HepG2 (cell line): ENCODE measurements at regions not wholly inside any gene's neighbourhood (a gene's known extent, or its start where the extent isn't known, plus 50 kb on each side); places are given as distances from the start of the nearest gene placed in this dataset.

Source experiments
- CENPT ChIP-seq: sonication (generic); formaldehyde crosslinking; IDR thresholded peaks from 2 replicates; pipeline ENCODE4 v1.8.0; 2022; ENCODE audit warnings: low read depth, mild to moderate bottlenecking, moderate library complexity, missing genetic modification reagents
- LBX2 ChIP-seq: sonication (generic); formaldehyde crosslinking; IDR thresholded peaks from 2 replicates; pipeline ENCODE4 v1.5.0; 2020; ENCODE audit warnings: missing genetic modification reagents, mild to moderate bottlenecking, borderline replicate concordance
- PRDM10 ChIP-seq: sonication (generic); formaldehyde crosslinking; IDR thresholded peaks from 2 replicates; pipeline ENCODE4 v1.4.0; 2020; ENCODE audit warnings: low read depth, missing genetic modification reagents
- SAP130 ChIP-seq: IDR thresholded peaks from 2 replicates; pipeline ENCODE4 v1.6.1; 2016; ENCODE audit warnings: low read depth
- SNRNP70 ChIP-seq: fragments of 200-400 bp; formaldehyde crosslinking; IDR thresholded peaks from 2 replicates; pipeline ENCODE4 v1.6.1; 2017; ENCODE audit warnings: mild to moderate bottlenecking, low read depth, low read length, moderate library complexity
- SP140L ChIP-seq: sonication (generic); formaldehyde crosslinking; IDR thresholded peaks from 2 replicates; pipeline ENCODE4 v1.4.0; 2020; ENCODE audit warnings: missing genetic modification reagents, borderline replicate concordance
- SP2 ChIP-seq: sonication (generic); formaldehyde crosslinking; IDR thresholded peaks from 2 replicates; pipeline ENCODE4 v1.5.1; 2020; ENCODE audit warnings: mild to moderate bottlenecking, missing genetic modification reagents
- UBTF ChIP-seq: sonication (generic); formaldehyde crosslinking; IDR thresholded peaks from 2 replicates; pipeline ENCODE4 v1.4.0; 2020; ENCODE audit warnings: mild to moderate bottlenecking, missing genetic modification reagents
- ZC3H4 ChIP-seq: sonication (generic); formaldehyde crosslinking; IDR thresholded peaks from 2 replicates; pipeline ENCODE4 v1.4.0; 2020; ENCODE audit warnings: missing genetic modification reagents, borderline replicate concordance
- ZHX1 ChIP-seq: sonication (generic); formaldehyde crosslinking; IDR thresholded peaks from 2 replicates; pipeline ENCODE4 v1.8.1; 2022; ENCODE audit warnings: low read depth, mild to moderate bottlenecking, missing genetic modification reagents
- ZNF460 ChIP-seq: sonication (generic); formaldehyde crosslinking; IDR thresholded peaks from 2 replicates; pipeline ENCODE4 v1.5.1; 2020; ENCODE audit warnings: missing genetic modification reagents, mild to moderate bottlenecking, borderline replicate concordance
- ZNF674 ChIP-seq: sonication (generic); formaldehyde crosslinking; IDR thresholded peaks from 2 replicates; pipeline ENCODE4 v1.5.0; 2020; ENCODE audit warnings: low read depth, mild to moderate bottlenecking, missing genetic modification reagents
- ZNF691 ChIP-seq: sonication (generic); formaldehyde crosslinking; IDR thresholded peaks from 2 replicates; pipeline ENCODE4 v1.4.0; 2020; ENCODE audit warnings: missing genetic modification reagents, low read depth, mild to moderate bottlenecking, borderline replicate concordance
- ZNF710 ChIP-seq: sonication (generic); formaldehyde crosslinking; IDR thresholded peaks from 2 replicates; pipeline ENCODE4 v1.5.0; 2020; ENCODE audit warnings: mild to moderate bottlenecking, missing genetic modification reagents, borderline replicate concordance
- ZNF720 ChIP-seq: sonication (generic); formaldehyde crosslinking; IDR thresholded peaks from 2 replicates; pipeline ENCODE4 v1.4.0; 2020; ENCODE audit warnings: missing genetic modification reagents
- ZZZ3 ChIP-seq: sonication (generic); formaldehyde crosslinking; IDR thresholded peaks from 2 replicates; pipeline ENCODE4 v1.4.0; 2020; ENCODE audit warnings: missing genetic modification reagents, mild to moderate bottlenecking, borderline replicate concordance

- peak; percentile 81 for TF ChIP-seq SAP130
- no peak for TF ChIP-seq ZNF720 (CRISPR knock-in tag)
- no peak for TF ChIP-seq ZNF460 (CRISPR knock-in tag)
- TF ChIP-seq SP2 (CRISPR knock-in tag), result no peak
- no peak for TF ChIP-seq ZC3H4
- no peak for TF ChIP-seq ZZZ3 (CRISPR knock-in tag)
- 0 out of 2 replicates have a peak, but pooled peaks have one; percentile 35 for TF ChIP-seq PRDM10 (CRISPR knock-in tag)
- no peak for TF ChIP-seq CENPT (CRISPR knock-in tag)
- TF ChIP-seq LBX2 (CRISPR knock-in tag), result no peak
- TF ChIP-seq ZNF674 (CRISPR knock-in tag), result no peak
- TF ChIP-seq ZNF691 (CRISPR knock-in tag), result peak; percentile 75; the same call in 1 of the 2 replicates
- TF ChIP-seq UBTF (CRISPR knock-in tag), result no peak
- TF ChIP-seq ZHX1 (CRISPR knock-in tag), result 0 out of 2 replicates have a peak, but pooled peaks have one; percentile 56
- no peak for TF ChIP-seq SP140L (CRISPR knock-in tag)
- TF ChIP-seq ZNF710 (CRISPR knock-in tag), result peak; percentile 93; the same call in 1 of the 2 replicates
- no peak for TF ChIP-seq SNRNP70
These were observed 250.3 kb upstream of the PROX1 start (continued) for GRCh38 chr1:213737398-213738035.
